HG03378 (cell line): ENCODE measurements at regions not wholly inside any gene's neighbourhood (a gene's known extent, or its start where the extent isn't known, plus 50 kb on each side); places are given as distances from the start of the nearest gene placed in this dataset.
"Not testable (repeated sequence)": the region's sequence is repeated elsewhere in the genome, so short reads cannot be mapped to it uniquely, and the experiment has no call there.

Experiments used
- ATAC-seq: cut with Tn5 transposase; IDR thresholded peaks from one replicate; pipeline ENCODE4 v1.9.1; 2021; ENCODE audit warnings: mild to moderate bottlenecking, moderate library complexity; ENCODE audit not compliant: unreplicated experiment

- not testable (repeated sequence) for ATAC-seq
These were observed 198.0 kb downstream of the MEIS1 start for GRCh38 chr2:66632882-66633281.

GRCh38 chr2:66633631-66634030, 198.7 kb downstream of the MEIS1 start:
- ATAC-seq = no peak

- ATAC-seq = no peak
These were observed 199.9 kb downstream of the MEIS1 start for GRCh38 chr2:66634784-66635183.

GRCh38 chr2:66641685-66642084, 206.8 kb downstream of the MEIS1 start:
- no peak for ATAC-seq

- ATAC-seq = not testable (repeated sequence)
These were observed 213.2 kb downstream of the MEIS1 start for GRCh38 chr2:66648081-66648480.

- no peak for ATAC-seq
These were observed 214.1 kb downstream of the MEIS1 start for GRCh38 chr2:66649006-66649405.

GRCh38 chr2:66651295-66651694, 216.4 kb downstream of the MEIS1 start:
- no peak for ATAC-seq

GRCh38 chr2:66660804-66661203, 225.9 kb downstream of the MEIS1 start:
- no peak for ATAC-seq

GRCh38 chr2:66661253-66662173, 226.6 kb downstream of the MEIS1 start:
- no peak for ATAC-seq

- no peak for ATAC-seq
These were observed 230.4 kb downstream of the MEIS1 start for GRCh38 chr2:66665124-66665984.

GRCh38 chr2:66667301-66667700, 232.4 kb downstream of the MEIS1 start:
- ATAC-seq = no peak

- ATAC-seq = no peak
These were observed 238.4 kb downstream of the MEIS1 start for GRCh38 chr2:66673286-66673685.

GRCh38 chr2:66674087-66674486, 239.2 kb downstream of the MEIS1 start:
- no peak for ATAC-seq

GRCh38 chr2:66675591-66675990, 240.7 kb downstream of the MEIS1 start:
- ATAC-seq = no peak

GRCh38 chr2:66679442-66679841, 244.5 kb downstream of the MEIS1 start:
- ATAC-seq = no peak

- no peak for ATAC-seq
These were observed 247.6 kb downstream of the MEIS1 start for GRCh38 chr2:66682476-66682875.

GRCh38 chr2:66683064-66683463, 248.1 kb downstream of the MEIS1 start:
- ATAC-seq = no peak

GRCh38 chr2:66683599-66683998, 248.7 kb downstream of the MEIS1 start:
- no peak for ATAC-seq

- no peak for ATAC-seq
These were observed 249.4 kb downstream of the MEIS1 start for GRCh38 chr2:66684289-66684688.

- no peak for ATAC-seq
These were observed 251.8 kb downstream of the MEIS1 start for GRCh38 chr2:66686755-66687154.

- no peak for ATAC-seq
These were observed 254.0 kb downstream of the MEIS1 start for GRCh38 chr2:66688951-66689350.
